GM21367 (cell line): ENCODE measurements at regions not wholly inside any gene's neighbourhood (a gene's known extent, or its start where the extent isn't known, plus 50 kb on each side); places are given as distances from the start of the nearest gene placed in this dataset.

ENCODE experiments used
- ATAC-seq: cut with Tn5 transposase; IDR thresholded peaks from one replicate; pipeline ENCODE4 v1.9.1; 2021; ENCODE audit not compliant: unreplicated experiment

- no peak for ATAC-seq
Observed at GRCh38 chr15:62785881-62786828, 256.4 kb upstream of the TPM1 start.

- ATAC-seq = no peak
Observed at GRCh38 chr15:62787401-62787800, 255.1 kb upstream of the TPM1 start.

GRCh38 chr15:62788224-62788623 lies 254.3 kb upstream of the TPM1 start:
- ATAC-seq = no peak

GRCh38 chr15:62790546-62790945 lies 252.0 kb upstream of the TPM1 start:
- ATAC-seq = no peak

GRCh38 chr15:62791694-62792093 lies 250.9 kb upstream of the TPM1 start:
- no peak for ATAC-seq

- no peak for ATAC-seq
Observed at GRCh38 chr15:62792986-62793751, 249.4 kb upstream of the TPM1 start.

GRCh38 chr15:62793752-62794144 lies 248.8 kb upstream of the TPM1 start:
- ATAC-seq = no peak

GRCh38 chr15:62795171-62795570 lies 247.4 kb upstream of the TPM1 start:
- no peak for ATAC-seq

GRCh38 chr15:62795700-62796695 lies 246.5 kb upstream of the TPM1 start:
- no peak for ATAC-seq

- ATAC-seq = no peak
Observed at GRCh38 chr15:62797171-62797570, 245.4 kb upstream of the TPM1 start.

- no peak for ATAC-seq
Observed at GRCh38 chr15:62798536-62798935, 244.0 kb upstream of the TPM1 start.

GRCh38 chr15:62799037-62799436 lies 243.5 kb upstream of the TPM1 start:
- ATAC-seq = no peak

- ATAC-seq = no peak
Observed at GRCh38 chr15:62799919-62800318, 242.6 kb upstream of the TPM1 start.

GRCh38 chr15:62802612-62803011 lies 239.9 kb upstream of the TPM1 start:
- ATAC-seq = no peak

GRCh38 chr15:62803856-62804400 lies 238.6 kb upstream of the TPM1 start:
- ATAC-seq = no peak

- no peak for ATAC-seq
Observed at GRCh38 chr15:62805502-62805901, 237.0 kb upstream of the TPM1 start.

- ATAC-seq = no peak
Observed at GRCh38 chr15:62807539-62808130, 234.9 kb upstream of the TPM1 start.

GRCh38 chr15:62809115-62809967 lies 233.2 kb upstream of the TPM1 start:
- no peak for ATAC-seq

- ATAC-seq = no peak
Observed at GRCh38 chr15:62809968-62810260, 232.6 kb upstream of the TPM1 start.

- no peak for ATAC-seq
Observed at GRCh38 chr15:62812515-62812835, 230.1 kb upstream of the TPM1 start.
